Transverse colon (tissue), 4 donors: ENCODE measurements at regions not wholly inside any gene's neighbourhood (a gene's known extent, or its start where the extent isn't known, plus 50 kb on each side); places are given as distances from the start of the nearest gene placed in this dataset.

ENCODE experiments used
- DNase-seq: peaks from one replicate; pipeline ENCODE4 v3.0.0-alpha.2; 2019
- H3K27ac ChIP-seq, 4 donors: fragments of 200-600 bp; sonication (generic); 2 replicates each; pipeline ENCODE4 v1.5.1; 2016 to 2018; ENCODE audit warnings: inconsistent platforms in 4 of 4
- H3K27me3 ChIP-seq: fragments of 200-600 bp; sonication (generic); 2 replicates; pipeline ENCODE4 v1.5.1; 2017; ENCODE audit warnings: inconsistent platforms
- H3K36me3 ChIP-seq, 4 donors: fragments of 200-600 bp; sonication (generic); 2 replicates each; pipeline ENCODE4 v1.5.1; 2017 to 2019; ENCODE audit warnings: inconsistent platforms in 4 of 4
- H3K4me1 ChIP-seq, 4 donors: fragments of 200-600 bp; sonication (generic); 2 replicates each; pipeline ENCODE4 v1.5.1; 2017 to 2020; ENCODE audit warnings: inconsistent platforms in 4 of 4
- H3K4me3 ChIP-seq, 4 donors: fragments of 200-600 bp; sonication (generic); 1 replicate in 1 of 4; 2 replicates in 3 of 4; pipeline versions ENCODE4 v1.5.1 to v1.6.1; 2017 to 2019; ENCODE audit warnings: inconsistent platforms in 4 of 4
- H3K9me3 ChIP-seq, 2 donors: fragments of 200-600 bp; sonication (generic); 2 replicates each; pipeline ENCODE4 v1.5.1; 2017 to 2019; ENCODE audit warnings: inconsistent platforms in 2 of 2
- EP300 ChIP-seq: sonication (generic); formaldehyde crosslinking; IDR thresholded peaks from one replicate; pipeline ENCODE4 v1.6.1; 2017; ENCODE audit warnings: antibody characterized with exemption, low read depth
- POLR2A ChIP-seq: fragments of 450-650 bp; IDR thresholded peaks from one replicate; pipeline ENCODE4 v1.6.1; 2016; ENCODE audit warnings: antibody characterized with exemption, mild to moderate bottlenecking, moderate library complexity
- POLR2AphosphoS5 ChIP-seq, 3 donors: sonication (generic); formaldehyde crosslinking; IDR thresholded peaks; one replicate each; pipeline ENCODE4 v1.6.1; 2016; ENCODE audit warnings: antibody characterized with exemption in 3 of 3
- WGBS, 2 donors: methylation state at CpG; one replicate each; pipeline ENCODE4 v1.1.5; 2018; ENCODE audit warnings: low coverage in 1 of 2; 5-methylcytosine and 5-hydroxymethylcytosine counted together
- in situ Hi-C, 4 donors: fragments of 200-750 bp; cut with MboI; loops; one replicate each; pipeline versions ENCODE4 v1.15.0 to v1.15.1; 2017; ENCODE audit warnings: low sequenced_read_pairs in 3 of 4, low pct_ligation_motif_present in 1 of 4, low pct_unique_long_range_greater_than_20kb in 1 of 4
- intact Hi-C: fragments of 100-400 bp; cut with DNase I; formaldehyde crosslinking; loops from one replicate; pipeline ENCODE4 v1.15.1; 2023; ENCODE audit warnings: low total_unique reads
- TF ChIP-seq, protein P1 (sequence below), 5 experiments: fragments of 200-600 bp in 3 of 5; fragments of 450-650 bp in 2 of 5; sonication (generic) in 3 of 5; IDR thresholded peaks; 1 replicate in 2 of 5; 2 replicates in 3 of 5; pipeline ENCODE4 v1.5.1; 2016 to 2017; ENCODE audit warnings: antibody characterized with exemption in 5 of 5, inconsistent platforms in 3 of 5, mild to moderate bottlenecking in 2 of 5, moderate library complexity in 1 of 5

DNA sequence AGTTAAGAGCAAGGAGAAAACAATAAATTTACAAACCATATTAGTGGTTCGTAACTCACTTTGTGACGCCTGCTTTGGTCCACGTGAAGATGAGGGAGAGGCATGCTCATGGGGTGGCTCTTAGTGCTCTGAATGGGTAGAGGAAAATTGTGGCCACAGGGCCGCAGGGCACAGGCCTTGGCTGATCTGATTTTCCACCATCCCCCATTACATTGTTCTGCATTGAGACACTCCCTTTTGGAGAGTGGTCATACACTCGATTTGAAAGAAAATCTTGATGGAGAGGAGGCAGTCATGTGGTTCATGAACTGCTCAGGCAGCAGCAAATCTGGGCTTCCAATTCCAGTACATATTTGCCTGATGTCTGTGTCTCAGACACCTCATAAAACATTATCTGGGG, 815.2 kb downstream of the UQCRFS1 start:
- in situ Hi-C loops: no loop called here
- Histone ChIP-seq H3K36me3 (no peaks in the 10 kb centered on the region), H3K4me1 (peaks cover 0 to 8% (median 0%) of the 10 kb centered on the region in 4 donors), H3K9me3 (no peaks in the 10 kb centered on the region), H3K4me3 (no peak overlapping the region), H3K27ac (no peak overlapping the region), H3K27me3 (no peaks in the 10 kb centered on the region)
- no peak for DNase-seq
- WGBS, 2 donors: 78 to 90% methylated on average over 5 of the region's 5 CpGs
- TF ChIP-seq, protein P1, sequence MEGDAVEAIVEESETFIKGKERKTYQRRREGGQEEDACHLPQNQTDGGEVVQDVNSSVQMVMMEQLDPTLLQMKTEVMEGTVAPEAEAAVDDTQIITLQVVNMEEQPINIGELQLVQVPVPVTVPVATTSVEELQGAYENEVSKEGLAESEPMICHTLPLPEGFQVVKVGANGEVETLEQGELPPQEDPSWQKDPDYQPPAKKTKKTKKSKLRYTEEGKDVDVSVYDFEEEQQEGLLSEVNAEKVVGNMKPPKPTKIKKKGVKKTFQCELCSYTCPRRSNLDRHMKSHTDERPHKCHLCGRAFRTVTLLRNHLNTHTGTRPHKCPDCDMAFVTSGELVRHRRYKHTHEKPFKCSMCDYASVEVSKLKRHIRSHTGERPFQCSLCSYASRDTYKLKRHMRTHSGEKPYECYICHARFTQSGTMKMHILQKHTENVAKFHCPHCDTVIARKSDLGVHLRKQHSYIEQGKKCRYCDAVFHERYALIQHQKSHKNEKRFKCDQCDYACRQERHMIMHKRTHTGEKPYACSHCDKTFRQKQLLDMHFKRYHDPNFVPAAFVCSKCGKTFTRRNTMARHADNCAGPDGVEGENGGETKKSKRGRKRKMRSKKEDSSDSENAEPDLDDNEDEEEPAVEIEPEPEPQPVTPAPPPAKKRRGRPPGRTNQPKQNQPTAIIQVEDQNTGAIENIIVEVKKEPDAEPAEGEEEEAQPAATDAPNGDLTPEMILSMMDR (IDR thresholded peaks at IDR 0.05): no peak
- TF ChIP-seq POLR2AphosphoS5 (IDR thresholded peaks at IDR 0.05): no peak
- TF ChIP-seq EP300: no peak
- TF ChIP-seq POLR2A: no peak
- intact Hi-C loops: no loop called here

DNA sequence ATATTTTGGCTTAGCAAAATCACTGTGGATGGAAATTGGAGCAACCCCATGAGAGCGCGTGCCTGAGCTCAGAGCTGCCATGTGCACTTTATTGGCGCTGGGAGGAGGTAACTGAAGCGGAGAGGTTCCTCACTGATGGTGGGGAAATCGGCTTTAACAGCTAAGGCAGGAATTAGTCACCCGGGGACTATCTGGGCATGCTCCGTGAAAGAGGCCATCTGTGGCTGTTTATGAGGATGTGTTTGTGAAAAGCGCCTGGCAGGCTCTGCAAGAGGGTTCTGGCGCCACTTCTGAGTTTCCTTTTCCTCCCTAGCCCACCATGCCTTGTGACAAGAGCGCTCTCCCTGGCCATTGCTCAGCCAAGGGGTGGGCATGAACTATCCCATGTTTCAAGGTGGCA, 815.6 kb downstream of the UQCRFS1 start:
- no peak for TF ChIP-seq EP300
- no peak for TF ChIP-seq POLR2AphosphoS5 (IDR thresholded peaks at IDR 0.05)
- no peak for TF ChIP-seq POLR2A
- TF ChIP-seq, protein P1 (IDR thresholded peaks at IDR 0.05): no peak
- H3K36me3 ChIP-seq: no peaks in the 10 kb centered on the region
- peaks cover 0 to 8% (median 0%) of the 10 kb centered on the region in 4 donors for H3K4me1 ChIP-seq
- intact Hi-C loops (no loop called here), in situ Hi-C loops (no loop called here)
- WGBS, 2 donors: 77 to 87% methylated on average over 3 to 10 of the region's 10 CpGs
- H3K27me3 ChIP-seq: no peaks in the 10 kb centered on the region
- H3K9me3 ChIP-seq: no peaks in the 10 kb centered on the region
- DNase-seq: no peak
- H3K27ac ChIP-seq: no peak overlapping the region
- no peak overlapping the region for H3K4me3 ChIP-seq

DNA sequence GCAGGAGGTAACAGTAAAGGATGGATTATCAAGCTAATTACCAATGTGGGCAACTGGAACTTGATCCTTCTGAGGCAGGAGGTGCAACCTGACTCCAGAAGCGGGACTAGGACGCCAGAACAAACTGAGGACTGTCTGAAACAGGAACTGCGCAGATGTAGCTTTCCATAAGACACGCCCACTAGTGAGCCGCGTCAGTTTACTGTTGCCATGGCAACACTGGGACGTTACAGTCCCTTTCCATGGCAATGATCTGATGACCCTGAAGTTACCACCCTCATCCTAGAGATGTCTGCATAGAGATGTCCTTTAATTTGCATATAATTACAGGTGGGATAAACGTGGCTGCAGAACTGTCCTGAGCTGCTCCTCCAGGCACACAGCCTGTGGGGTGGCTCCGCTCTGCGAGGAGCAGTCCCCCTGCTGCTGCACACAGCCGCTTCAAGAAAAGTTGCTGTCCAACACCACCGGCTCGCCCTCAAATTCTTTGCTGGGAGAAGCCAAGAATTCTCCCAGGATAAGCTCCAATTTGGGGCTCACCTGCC, 816.6 kb downstream of the UQCRFS1 start:
- intact Hi-C loops: no loop called here
- Histone ChIP-seq H3K4me3 (no peak overlapping the region), H3K27ac (no peak overlapping the region), H3K4me1 (peaks cover 0 to 8% (median 0%) of the 10 kb centered on the region in 4 donors), H3K36me3 (no peaks in the 10 kb centered on the region), H3K27me3 (no peaks in the 10 kb centered on the region), H3K9me3 (no peaks in the 10 kb centered on the region)
- TF ChIP-seq EP300 (no peak), POLR2AphosphoS5 (IDR thresholded peaks at IDR 0.05) (no peak), POLR2A (no peak)
- TF ChIP-seq, protein P1 (IDR thresholded peaks at IDR 0.05): no peak
- DNase-seq: no peak
- in situ Hi-C loops: no loop called here
- WGBS, 2 donors: 77 to 80% methylated on average over 1 to 13 of the region's 13 CpGs

- in situ Hi-C loops (no loop called here), intact Hi-C loops (no loop called here)
- H3K27me3 ChIP-seq: no peaks in the 10 kb centered on the region
- H3K4me1 ChIP-seq: peaks cover 0 to 8% (median 0%) of the 10 kb centered on the region in 4 donors
- 0 to 45% methylated on average over 1 to 4 of the region's 4 CpGs for WGBS, 2 donors
- H3K27ac ChIP-seq: no peak overlapping the region
- no peak for DNase-seq
- H3K9me3 ChIP-seq: no peaks in the 10 kb centered on the region
- H3K36me3 ChIP-seq: no peaks in the 10 kb centered on the region
- no peak overlapping the region for H3K4me3 ChIP-seq
- no peak for TF ChIP-seq POLR2A
- TF ChIP-seq, protein P1 (IDR thresholded peaks at IDR 0.05): no peak
Observed at GRCh38 chr19:28394725-28395124, 818.2 kb downstream of the UQCRFS1 start.
